Smooth muscle cell (in vitro differentiated cells): ENCODE measurements at regions not wholly inside any gene's neighbourhood (a gene's known extent, or its start where the extent isn't known, plus 50 kb on each side); places are given as distances from the start of the nearest gene placed in this dataset.

Source experiments
- DNase-seq: peaks from one replicate; lab custom pipeline; 2025; ENCODE audit not compliant: unreplicated experiment; lab: John Stamatoyannopoulos, UW
- H2AFZ ChIP-seq: fragments of 200-600 bp; sonication (generic); 2 replicates; pipeline ENCODE4 v1.6.0; 2016; ENCODE audit warnings: antibody characterized with exemption, low read depth, mild to moderate bottlenecking
- H3F3A ChIP-seq: fragments of 200-600 bp; sonication (generic); 2 replicates; pipeline ENCODE4 v1.6.0; 2017; ENCODE audit warnings: antibody characterized with exemption, low read depth
- H3K27ac ChIP-seq: fragments of 200-600 bp; sonication (generic); 2 replicates; pipeline ENCODE4 v1.5.1; 2016; ENCODE audit warnings: low read depth, mild to moderate bottlenecking
- H3K27me3 ChIP-seq: fragments of 200-600 bp; sonication (generic); 2 replicates; pipeline ENCODE4 v1.6.1; 2016; ENCODE audit warnings: low read depth, mild to moderate bottlenecking
- H3K36me3 ChIP-seq: fragments of 200-600 bp; sonication (generic); 2 replicates; pipeline ENCODE4 v1.5.1; 2016; ENCODE audit warnings: low read depth
- H3K4me1 ChIP-seq: fragments of 200-600 bp; sonication (generic); 2 replicates; pipeline ENCODE4 v1.5.1; 2016; ENCODE audit warnings: low read depth
- H3K4me2 ChIP-seq: fragments of 200-600 bp; sonication (generic); 2 replicates; pipeline ENCODE4 v1.6.0; 2016; ENCODE audit warnings: mild to moderate bottlenecking
- H3K4me3 ChIP-seq: fragments of 200-600 bp; sonication (generic); 2 replicates; pipeline ENCODE4 v1.5.1; 2016; ENCODE audit warnings: mild to moderate bottlenecking
- H3K79me2 ChIP-seq: fragments of 200-600 bp; sonication (generic); 2 replicates; pipeline ENCODE4 v1.6.0; 2016; ENCODE audit warnings: low read depth, mild to moderate bottlenecking
- H3K9ac ChIP-seq: fragments of 200-600 bp; sonication (generic); 2 replicates; pipeline ENCODE4 v1.6.0; 2016; ENCODE audit warnings: low read depth
- H3K9me3 ChIP-seq: fragments of 200-600 bp; sonication (generic); replicated peaks from 2 replicates; pipeline ENCODE4 v1.5.1; 2016; ENCODE audit warnings: low read depth
- H4K20me1 ChIP-seq: fragments of 200-600 bp; sonication (generic); 2 replicates; pipeline ENCODE4 v1.6.0; 2016; ENCODE audit warnings: low read depth
- CTCF ChIP-seq: fragments of 200-600 bp; sonication (generic); IDR thresholded peaks from 2 replicates; pipeline ENCODE4 v1.5.1; 2017; ENCODE audit warnings: borderline replicate concordance, mild to moderate bottlenecking, antibody characterized with exemption; ENCODE audit not compliant: insufficient read depth, poor library complexity, severe bottlenecking
- WGBS: methylation state at CpG from one replicate; pipeline ENCODE4 v1.1.7; 2016; ENCODE audit warnings: low lambda C conversion rate; 5-methylcytosine and 5-hydroxymethylcytosine counted together

- H2AFZ ChIP-seq: no peak overlapping the region
- no peaks in the 10 kb centered on the region for H3K9me3 ChIP-seq
- peak overlapping the region; percentile 59 for H3K4me2 ChIP-seq
- H3K79me2 ChIP-seq: no peaks in the 10 kb centered on the region
- H3K9ac ChIP-seq: no peak overlapping the region
- 57% methylated on average over 4 of the region's 4 CpGs for WGBS
- no peak overlapping the region for H3K4me3 ChIP-seq
- peaks cover 4% of the 10 kb centered on the region for H3K4me1 ChIP-seq
- H3K36me3 ChIP-seq: no peaks in the 10 kb centered on the region
- H3K27me3 ChIP-seq: peaks cover 13% of the 10 kb centered on the region
- no peaks in the 10 kb centered on the region for H4K20me1 ChIP-seq
- H3K27ac ChIP-seq: peak overlapping the region; percentile 21
- TF ChIP-seq CTCF: no peak
- peaks cover 7% of the 10 kb centered on the region for H3F3A ChIP-seq
- no peak for DNase-seq
These were observed 270.5 kb downstream of the TTC6 start for GRCh38 chr14:37865719-37866549.

GRCh38 chr14:37869633-37870032, 274.2 kb downstream of the TTC6 start:
- no peak overlapping the region for H3K4me2 ChIP-seq
- no peak overlapping the region for H3K9ac ChIP-seq
- H3K36me3 ChIP-seq: no peaks in the 10 kb centered on the region
- H3K27me3 ChIP-seq: peaks cover 13% of the 10 kb centered on the region
- no peak for DNase-seq
- H3F3A ChIP-seq: peaks cover 7% of the 10 kb centered on the region
- H3K79me2 ChIP-seq: no peaks in the 10 kb centered on the region
- H4K20me1 ChIP-seq: no peaks in the 10 kb centered on the region
- H3K9me3 ChIP-seq: no peaks in the 10 kb centered on the region
- no peak overlapping the region for H3K4me3 ChIP-seq
- no peak overlapping the region for H2AFZ ChIP-seq
- 66% methylated on average over 2 of the region's 2 CpGs for WGBS
- peaks cover 4% of the 10 kb centered on the region for H3K4me1 ChIP-seq
- H3K27ac ChIP-seq: no peak overlapping the region
- no peak for TF ChIP-seq CTCF

GRCh38 chr14:37870170-37870569, 274.7 kb downstream of the TTC6 start:
- peaks cover 7% of the 10 kb centered on the region for H3F3A ChIP-seq
- no peaks in the 10 kb centered on the region for H4K20me1 ChIP-seq
- no peaks in the 10 kb centered on the region for H3K36me3 ChIP-seq
- no peak for DNase-seq
- no peaks in the 10 kb centered on the region for H3K9me3 ChIP-seq
- H3K27me3 ChIP-seq: peaks cover 13% of the 10 kb centered on the region
- no peak for TF ChIP-seq CTCF
- H3K79me2 ChIP-seq: no peaks in the 10 kb centered on the region
- no peak overlapping the region for H3K9ac ChIP-seq
- H2AFZ ChIP-seq: no peak overlapping the region
- no peak overlapping the region for H3K27ac ChIP-seq
- peaks cover 4% of the 10 kb centered on the region for H3K4me1 ChIP-seq
- 91% methylated on average over 5 of the region's 5 CpGs for WGBS
- no peak overlapping the region for H3K4me3 ChIP-seq
- H3K4me2 ChIP-seq: no peak overlapping the region
